Transverse colon (tissue), 4 donors: ENCODE measurements at regions not wholly inside any gene's neighbourhood (a gene's known extent, or its start where the extent isn't known, plus 50 kb on each side); places are given as distances from the start of the nearest gene placed in this dataset.

Source experiments
- DNase-seq: peaks from one replicate; pipeline ENCODE4 v3.0.0-alpha.2; 2019
- H3K27ac ChIP-seq, 4 donors: fragments of 200-600 bp; sonication (generic); 2 replicates each; pipeline ENCODE4 v1.5.1; 2016 to 2018; ENCODE audit warnings: inconsistent platforms in 4 of 4
- H3K27me3 ChIP-seq: fragments of 200-600 bp; sonication (generic); 2 replicates; pipeline ENCODE4 v1.5.1; 2017; ENCODE audit warnings: inconsistent platforms
- H3K36me3 ChIP-seq, 4 donors: fragments of 200-600 bp; sonication (generic); 2 replicates each; pipeline ENCODE4 v1.5.1; 2017 to 2019; ENCODE audit warnings: inconsistent platforms in 4 of 4
- H3K4me1 ChIP-seq, 4 donors: fragments of 200-600 bp; sonication (generic); 2 replicates each; pipeline ENCODE4 v1.5.1; 2017 to 2020; ENCODE audit warnings: inconsistent platforms in 4 of 4
- H3K4me3 ChIP-seq, 4 donors: fragments of 200-600 bp; sonication (generic); 1 replicate in 1 of 4; 2 replicates in 3 of 4; pipeline versions ENCODE4 v1.5.1 to v1.6.1; 2017 to 2019; ENCODE audit warnings: inconsistent platforms in 4 of 4
- H3K9me3 ChIP-seq, 2 donors: fragments of 200-600 bp; sonication (generic); 2 replicates each; pipeline ENCODE4 v1.5.1; 2017 to 2019; ENCODE audit warnings: inconsistent platforms in 2 of 2
- CTCF ChIP-seq, 5 experiments: fragments of 200-600 bp in 3 of 5; fragments of 450-650 bp in 2 of 5; sonication (generic) in 3 of 5; IDR thresholded peaks; 1 replicate in 2 of 5; 2 replicates in 3 of 5; pipeline ENCODE4 v1.5.1; 2016 to 2017; ENCODE audit warnings: antibody characterized with exemption in 5 of 5, inconsistent platforms in 3 of 5, mild to moderate bottlenecking in 2 of 5, moderate library complexity in 1 of 5
- EP300 ChIP-seq: sonication (generic); formaldehyde crosslinking; IDR thresholded peaks from one replicate; pipeline ENCODE4 v1.6.1; 2017; ENCODE audit warnings: antibody characterized with exemption, low read depth
- POLR2A ChIP-seq: fragments of 450-650 bp; IDR thresholded peaks from one replicate; pipeline ENCODE4 v1.6.1; 2016; ENCODE audit warnings: antibody characterized with exemption, mild to moderate bottlenecking, moderate library complexity
- POLR2AphosphoS5 ChIP-seq, 3 donors: sonication (generic); formaldehyde crosslinking; IDR thresholded peaks; one replicate each; pipeline ENCODE4 v1.6.1; 2016; ENCODE audit warnings: antibody characterized with exemption in 3 of 3
- WGBS, 2 donors: methylation state at CpG; one replicate each; pipeline ENCODE4 v1.1.5; 2018; ENCODE audit warnings: low coverage in 1 of 2; 5-methylcytosine and 5-hydroxymethylcytosine counted together
- in situ Hi-C, 4 donors: fragments of 200-750 bp; cut with MboI; loops; one replicate each; pipeline versions ENCODE4 v1.15.0 to v1.15.1; 2017; ENCODE audit warnings: low sequenced_read_pairs in 3 of 4, low pct_ligation_motif_present in 1 of 4, low pct_unique_long_range_greater_than_20kb in 1 of 4
- intact Hi-C: fragments of 100-400 bp; cut with DNase I; formaldehyde crosslinking; loops from one replicate; pipeline ENCODE4 v1.15.1; 2023; ENCODE audit warnings: low total_unique reads

- no peaks in the 10 kb centered on the region for H3K4me1 ChIP-seq
- intact Hi-C loops (no loop called here), in situ Hi-C loops (no loop called here)
- no peaks in the 10 kb centered on the region for H3K27me3 ChIP-seq
- no peak overlapping the region for H3K4me3 ChIP-seq
- TF ChIP-seq POLR2A (no peak), EP300 (no peak), POLR2AphosphoS5 (IDR thresholded peaks at IDR 0.05) (no peak), CTCF (IDR thresholded peaks at IDR 0.05) (no peak)
- H3K36me3 ChIP-seq = no peaks in the 10 kb centered on the region
- DNase-seq = no peak
- 90 to 100% methylated on average over 2 of the region's 2 CpGs for WGBS, 2 donors
- H3K27ac ChIP-seq = no peak overlapping the region
- H3K9me3 ChIP-seq = no peaks in the 10 kb centered on the region
Measured at GRCh38 chr11:23095650-23096189, 235.4 kb upstream of the CCDC179 start.

GRCh38 chr11:23097891-23098290 is 237.6 kb upstream of the CCDC179 start:
- Histone ChIP-seq H3K27ac (no peak overlapping the region), H3K4me3 (no peak overlapping the region), H3K36me3 (no peaks in the 10 kb centered on the region), H3K9me3 (no peaks in the 10 kb centered on the region), H3K4me1 (no peaks in the 10 kb centered on the region), H3K27me3 (no peaks in the 10 kb centered on the region)
- TF ChIP-seq POLR2AphosphoS5 (IDR thresholded peaks at IDR 0.05) (no peak), CTCF (IDR thresholded peaks at IDR 0.05) (no peak), EP300 (no peak), POLR2A (no peak)
- DNase-seq = no peak
- WGBS, 2 donors = 50 to 62% methylated on average over 3 to 4 of the region's 4 CpGs
- intact Hi-C loops = no loop called here
- in situ Hi-C loops = no loop called here

GRCh38 chr11:23099256-23099655 is 239.0 kb upstream of the CCDC179 start:
- TF ChIP-seq EP300 (no peak), POLR2AphosphoS5 (IDR thresholded peaks at IDR 0.05) (no peak), POLR2A (no peak), CTCF (IDR thresholded peaks at IDR 0.05) (no peak)
- no peaks in the 10 kb centered on the region for H3K27me3 ChIP-seq
- no peak overlapping the region for H3K4me3 ChIP-seq
- no peaks in the 10 kb centered on the region for H3K9me3 ChIP-seq
- no peaks in the 10 kb centered on the region for H3K36me3 ChIP-seq
- WGBS, 2 donors = 70 to 95% methylated on average over 1 of the region's 1 CpG
- no peak for DNase-seq
- in situ Hi-C loops = no loop called here
- no peak overlapping the region for H3K27ac ChIP-seq
- H3K4me1 ChIP-seq = no peaks in the 10 kb centered on the region
- intact Hi-C loops = no loop called here

- H3K27ac ChIP-seq = no peak overlapping the region
- intact Hi-C loops (no loop called here), in situ Hi-C loops (no loop called here)
- H3K36me3 ChIP-seq = no peaks in the 10 kb centered on the region
- H3K9me3 ChIP-seq = no peaks in the 10 kb centered on the region
- no peaks in the 10 kb centered on the region for H3K4me1 ChIP-seq
- DNase-seq = no peak
- WGBS, 2 donors = 85 to 97% methylated on average over 3 of the region's 3 CpGs
- H3K4me3 ChIP-seq = no peak overlapping the region
- TF ChIP-seq POLR2AphosphoS5 (IDR thresholded peaks at IDR 0.05) = no peak
- TF ChIP-seq POLR2A = no peak
- TF ChIP-seq CTCF (IDR thresholded peaks at IDR 0.05) = no peak
- TF ChIP-seq EP300 = no peak
- no peaks in the 10 kb centered on the region for H3K27me3 ChIP-seq
Measured at GRCh38 chr11:23100726-23101125, 240.5 kb upstream of the CCDC179 start.
